Vagina (tissue), 2 donors: ENCODE measurements at regions not wholly inside any gene's neighbourhood (a gene's known extent, or its start where the extent isn't known, plus 50 kb on each side); places are given as distances from the start of the nearest gene placed in this dataset.
A peak's percentile ranks its signal among the peaks of the same experiment; 100 is the strongest.

Experiments used
- DNase-seq, 2 donors: peaks; one replicate each; pipeline ENCODE4 v3.0.0-alpha.2; 2017; ENCODE audit errors: extremely low spot score in 2 of 2
- H3K27ac ChIP-seq: fragments of 200-600 bp; sonication (generic); one replicate; pipeline ENCODE4 v1.5.1; 2019
- H3K27me3 ChIP-seq: fragments of 200-600 bp; sonication (generic); one replicate; pipeline ENCODE4 v1.5.1; 2019
- H3K36me3 ChIP-seq, 2 donors: fragments of 200-600 bp; sonication (generic); one replicate each; pipeline ENCODE4 v1.5.1; 2017 to 2019
- H3K4me1 ChIP-seq: fragments of 200-600 bp; sonication (generic); one replicate; pipeline ENCODE4 v1.5.1; 2019
- H3K4me3 ChIP-seq, 2 donors: fragments of 200-600 bp; sonication (generic); 1 replicate in 1 of 2; 2 replicates in 1 of 2; pipeline ENCODE4 v1.5.1; 2016 to 2019
- H3K9me3 ChIP-seq: fragments of 200-600 bp; sonication (generic); one replicate; pipeline ENCODE4 v1.5.1; 2019
- POLR2A ChIP-seq, 2 donors: fragments of 450-650 bp; IDR thresholded peaks; one replicate each; pipeline ENCODE4 v1.6.1; 2017; ENCODE audit warnings: antibody characterized with exemption in 2 of 2, mild to moderate bottlenecking in 2 of 2, moderate library complexity in 2 of 2
- POLR2AphosphoS5 ChIP-seq, 2 donors: sonication (generic); formaldehyde crosslinking; IDR thresholded peaks; one replicate each; pipeline ENCODE4 v1.9.0; 2017; ENCODE audit warnings: antibody characterized with exemption in 2 of 2, mild to moderate bottlenecking in 2 of 2, low read depth in 1 of 2; ENCODE audit not compliant: insufficient read depth in 1 of 2
- intact Hi-C: fragments of 100-400 bp; cut with DNase I; formaldehyde crosslinking; loops from one replicate; pipeline ENCODE4 v1.15.1; 2023
- TF ChIP-seq, protein P1 (sequence below), 3 experiments: fragments of 450-650 bp in 2 of 3; fragments of 200-600 bp in 1 of 3; sonication (generic) in 1 of 3; IDR thresholded peaks; one replicate each; pipeline ENCODE4 v1.5.1; 2017 to 2019; ENCODE audit warnings: antibody characterized with exemption in 3 of 3, mild to moderate bottlenecking in 2 of 3, moderate library complexity in 2 of 3

GRCh38 chr15:66945842-66946241 is 119.6 kb upstream of the SMAD3 start:
- no peak overlapping the region for H3K4me3 ChIP-seq
- no peaks in the 10 kb centered on the region for H3K36me3 ChIP-seq
- no peaks in the 10 kb centered on the region for H3K4me1 ChIP-seq
- TF ChIP-seq POLR2AphosphoS5 (IDR thresholded peaks at IDR 0.05; ENCODE audit: insufficient read depth in 1 of 2, low read depth in 1 of 2) (no peak), POLR2A (IDR thresholded peaks at IDR 0.05) (no peak)
- TF ChIP-seq, protein P1, sequence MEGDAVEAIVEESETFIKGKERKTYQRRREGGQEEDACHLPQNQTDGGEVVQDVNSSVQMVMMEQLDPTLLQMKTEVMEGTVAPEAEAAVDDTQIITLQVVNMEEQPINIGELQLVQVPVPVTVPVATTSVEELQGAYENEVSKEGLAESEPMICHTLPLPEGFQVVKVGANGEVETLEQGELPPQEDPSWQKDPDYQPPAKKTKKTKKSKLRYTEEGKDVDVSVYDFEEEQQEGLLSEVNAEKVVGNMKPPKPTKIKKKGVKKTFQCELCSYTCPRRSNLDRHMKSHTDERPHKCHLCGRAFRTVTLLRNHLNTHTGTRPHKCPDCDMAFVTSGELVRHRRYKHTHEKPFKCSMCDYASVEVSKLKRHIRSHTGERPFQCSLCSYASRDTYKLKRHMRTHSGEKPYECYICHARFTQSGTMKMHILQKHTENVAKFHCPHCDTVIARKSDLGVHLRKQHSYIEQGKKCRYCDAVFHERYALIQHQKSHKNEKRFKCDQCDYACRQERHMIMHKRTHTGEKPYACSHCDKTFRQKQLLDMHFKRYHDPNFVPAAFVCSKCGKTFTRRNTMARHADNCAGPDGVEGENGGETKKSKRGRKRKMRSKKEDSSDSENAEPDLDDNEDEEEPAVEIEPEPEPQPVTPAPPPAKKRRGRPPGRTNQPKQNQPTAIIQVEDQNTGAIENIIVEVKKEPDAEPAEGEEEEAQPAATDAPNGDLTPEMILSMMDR (IDR thresholded peaks at IDR 0.05), result no peak
- DNase-seq, result no peak
- H3K27ac ChIP-seq, result no peak overlapping the region
- no peaks in the 10 kb centered on the region for H3K9me3 ChIP-seq
- H3K27me3 ChIP-seq, result no peaks in the 10 kb centered on the region
- intact Hi-C loops, result loop anchor here (5.0 to 10.0 kb wide), 2 partner anchors 359 to 486 kb away; no protein-coding TSS in a partner anchor

GRCh38 chr15:66946578-66947164 is 118.7 kb upstream of the SMAD3 start:
- no peak overlapping the region for H3K27ac ChIP-seq
- no peaks in the 10 kb centered on the region for H3K36me3 ChIP-seq
- no peak for DNase-seq
- H3K4me1 ChIP-seq, result no peaks in the 10 kb centered on the region
- intact Hi-C loops, result loop anchor here (5.0 to 10.0 kb wide), 2 partner anchors 358 to 486 kb away; no protein-coding TSS in a partner anchor
- H3K27me3 ChIP-seq, result no peaks in the 10 kb centered on the region
- H3K4me3 ChIP-seq, result no peak overlapping the region
- no peaks in the 10 kb centered on the region for H3K9me3 ChIP-seq
- TF ChIP-seq, protein P1 (IDR thresholded peaks at IDR 0.05), result peak; percentile 90 to 94 (median 92)
- no peak for TF ChIP-seq POLR2AphosphoS5 (IDR thresholded peaks at IDR 0.05; ENCODE audit: insufficient read depth in 1 of 2, low read depth in 1 of 2)
- TF ChIP-seq POLR2A (IDR thresholded peaks at IDR 0.05), result no peak

DNA sequence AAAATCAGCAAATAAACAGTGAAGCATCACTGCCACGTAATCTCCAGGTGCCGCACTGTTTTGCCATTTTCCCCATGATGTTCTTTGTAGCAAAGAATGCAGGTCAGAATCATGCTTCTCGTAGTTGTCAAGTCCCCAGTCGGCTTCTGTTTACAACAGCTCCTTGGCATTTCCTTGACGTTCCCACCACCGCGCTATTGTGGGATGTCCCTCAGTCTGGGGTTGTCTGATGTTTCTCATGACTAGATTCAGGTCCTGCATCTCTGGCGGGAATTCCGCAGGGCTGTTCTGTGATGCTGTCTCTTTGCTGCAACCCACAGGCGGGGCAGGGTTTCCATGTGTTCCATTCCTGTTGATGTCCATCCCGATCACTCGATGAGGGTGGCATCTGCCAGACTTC is 117.9 kb upstream of the SMAD3 start:
- no peaks in the 10 kb centered on the region for H3K36me3 ChIP-seq
- no peaks in the 10 kb centered on the region for H3K4me1 ChIP-seq
- no peak overlapping the region for H3K4me3 ChIP-seq
- no peaks in the 10 kb centered on the region for H3K27me3 ChIP-seq
- H3K27ac ChIP-seq, result no peak overlapping the region
- TF ChIP-seq, protein P1 (IDR thresholded peaks at IDR 0.05), result no peak
- TF ChIP-seq POLR2AphosphoS5 (IDR thresholded peaks at IDR 0.05; ENCODE audit: insufficient read depth in 1 of 2, low read depth in 1 of 2) (no peak), POLR2A (IDR thresholded peaks at IDR 0.05) (no peak)
- intact Hi-C loops, result loop anchor here (5.0 to 10.0 kb wide), 2 partner anchors 357 to 485 kb away; no protein-coding TSS in a partner anchor
- DNase-seq, result no peak
- no peaks in the 10 kb centered on the region for H3K9me3 ChIP-seq

GRCh38 chr15:66948294-66948693 is 117.1 kb upstream of the SMAD3 start:
- no peaks in the 10 kb centered on the region for H3K27me3 ChIP-seq
- no peaks in the 10 kb centered on the region for H3K4me1 ChIP-seq
- no peak for TF ChIP-seq POLR2AphosphoS5 (IDR thresholded peaks at IDR 0.05; ENCODE audit: insufficient read depth in 1 of 2, low read depth in 1 of 2)
- TF ChIP-seq POLR2A (IDR thresholded peaks at IDR 0.05), result no peak
- TF ChIP-seq, protein P1 (IDR thresholded peaks at IDR 0.05), result no peak
- H3K27ac ChIP-seq, result no peak overlapping the region
- DNase-seq, result no peak
- intact Hi-C loops, result loop anchor here (5.0 to 10.0 kb wide), 2 partner anchors 357 to 484 kb away; no protein-coding TSS in a partner anchor
- no peaks in the 10 kb centered on the region for H3K9me3 ChIP-seq
- no peak overlapping the region for H3K4me3 ChIP-seq
- H3K36me3 ChIP-seq, result no peaks in the 10 kb centered on the region

GRCh38 chr15:66950114-66950513 is 115.3 kb upstream of the SMAD3 start:
- Histone ChIP-seq H3K27me3 (no peaks in the 10 kb centered on the region), H3K4me1 (no peaks in the 10 kb centered on the region), H3K36me3 (no peaks in the 10 kb centered on the region), H3K27ac (no peak overlapping the region), H3K9me3 (no peaks in the 10 kb centered on the region), H3K4me3 (no peak overlapping the region)
- TF ChIP-seq POLR2AphosphoS5 (IDR thresholded peaks at IDR 0.05; ENCODE audit: insufficient read depth in 1 of 2, low read depth in 1 of 2) (no peak), POLR2A (IDR thresholded peaks at IDR 0.05) (no peak)
- TF ChIP-seq, protein P1 (IDR thresholded peaks at IDR 0.05), result no peak
- DNase-seq, result no peak
- intact Hi-C loops, result no loop called here
